Keratinocyte (primary cell): ENCODE measurements at regions not wholly inside any gene's neighbourhood (a gene's known extent, or its start where the extent isn't known, plus 50 kb on each side); places are given as distances from the start of the nearest gene placed in this dataset.

Source experiments
- DNase-seq: peaks from one replicate; pipeline ENCODE4 v3.0.0-alpha.2; 2011; ENCODE audit warnings: low read depth, missing footprints, low spot score
- FAIRE-seq: peaks from 2 replicates; lab custom pipeline; 2011; peaks lifted over from hg19 to GRCh38; lab: Jason Lieb, UNC
- H2AFZ ChIP-seq: 2 replicates; pipeline ENCODE4 v1.6.0; 2012; ENCODE audit warnings: low read length, control low read depth, inconsistent platforms; ENCODE audit not compliant: control insufficient read depth
- H3K27ac ChIP-seq: 2 replicates; pipeline ENCODE4 v1.5.1; 2011; ENCODE audit warnings: low read length; ENCODE audit not compliant: control insufficient read depth, insufficient read depth
- H3K27me3 ChIP-seq: 3 replicates; pipeline ENCODE4 v1.6.0; 2011; ENCODE audit warnings: low read length; ENCODE audit not compliant: control insufficient read depth, insufficient read depth; ENCODE audit errors: extremely low read depth
- H3K36me3 ChIP-seq, 2 experiments: 2 replicates in 1 of 2; 3 replicates in 1 of 2; pipeline ENCODE4 v1.5.1; 2011; ENCODE audit warnings: low read length in 2 of 2, mild to moderate bottlenecking in 1 of 2; ENCODE audit not compliant: control insufficient read depth in 2 of 2, insufficient read depth in 2 of 2; ENCODE audit errors: extremely low read depth in 1 of 2
- H3K4me1 ChIP-seq: 3 replicates; pipeline ENCODE4 v1.5.1; 2011; ENCODE audit warnings: low read length; ENCODE audit not compliant: control insufficient read depth, insufficient read depth; ENCODE audit errors: extremely low read depth
- H3K4me2 ChIP-seq: 3 replicates; pipeline ENCODE4 v1.6.0; 2011; ENCODE audit warnings: low read depth, low read length; ENCODE audit not compliant: control insufficient read depth, insufficient read depth; ENCODE audit errors: extremely low read depth
- H3K4me3 ChIP-seq, 3 experiments: fragments of 200-600 bp in 1 of 3; sonication (generic) in 1 of 3; 2 replicates in 2 of 3; 3 replicates in 1 of 3; pipeline ENCODE4 v1.5.1; 2011 to 2016; ENCODE audit warnings: low read length in 3 of 3, mild to moderate bottlenecking in 3 of 3, control low read depth in 2 of 3, inconsistent platforms in 1 of 3, low read depth in 1 of 3, mixed read lengths in 1 of 3, mixed run types in 1 of 3, moderate library complexity in 1 of 3; ENCODE audit not compliant: control insufficient read depth in 2 of 3, insufficient read depth in 2 of 3; ENCODE audit errors: extremely low read depth in 1 of 3
- H3K79me2 ChIP-seq: 2 replicates; pipeline ENCODE4 v1.6.0; 2012; ENCODE audit warnings: low read length; ENCODE audit not compliant: control insufficient read depth, insufficient read depth
- H3K9ac ChIP-seq: 3 replicates; pipeline ENCODE4 v1.6.0; 2011; ENCODE audit warnings: low read length; ENCODE audit not compliant: control insufficient read depth, insufficient read depth; ENCODE audit errors: extremely low read depth
- H3K9me1 ChIP-seq: 3 replicates; pipeline ENCODE4 v1.6.0; 2011; ENCODE audit warnings: low read length; ENCODE audit not compliant: control insufficient read depth, insufficient read depth; ENCODE audit errors: extremely low read depth
- H3K9me3 ChIP-seq: 2 replicates; pipeline ENCODE4 v1.5.1; 2012; ENCODE audit warnings: low read depth, low read length; ENCODE audit not compliant: control insufficient read depth
- H4K20me1 ChIP-seq: 3 replicates; pipeline ENCODE4 v1.6.0; 2011; ENCODE audit warnings: low read length; ENCODE audit not compliant: control insufficient read depth, insufficient read depth; ENCODE audit errors: extremely low read depth
- CTCF ChIP-seq, 3 experiments: IDR thresholded peaks in 1 of 3; conservative IDR thresholded peaks in 1 of 3; optimal IDR thresholded peaks in 1 of 3; 2 replicates in 2 of 3; 3 replicates in 1 of 3; pipeline versions ENCODE3 to v1.5.1; 2011; ENCODE audit warnings: low read length in 3 of 3, mild to moderate bottlenecking in 3 of 3, moderate library complexity in 2 of 3, control low read depth in 1 of 3, inconsistent platforms in 1 of 3; ENCODE audit not compliant: insufficient read depth in 2 of 3; ENCODE audit errors: extremely low read depth in 1 of 3
- EZH2 ChIP-seq: IDR thresholded peaks from one replicate; pipeline ENCODE4 v1.6.1; 2012; ENCODE audit warnings: inconsistent platforms, mild to moderate bottlenecking, low read length, moderate library complexity
- dilution Hi-C: fragments of 300-500 bp; cut with MboI; formaldehyde crosslinking; loops from one replicate; pipeline ENCODE4 v1.7.0; 2020; ENCODE audit warnings: low sequenced_read_pairs; ENCODE audit not compliant: extremely low pct_ligation_motif_present

- Histone ChIP-seq H3K36me3 (no peaks in the 10 kb centered on the region), H3K9ac (no peak overlapping the region), H3K27ac (no peak overlapping the region), H4K20me1 (no peaks in the 10 kb centered on the region), H2AFZ (no peak overlapping the region), H3K9me3 (peaks cover 2% of the 10 kb centered on the region), H3K9me1 (no peaks in the 10 kb centered on the region), H3K4me1 (no peaks in the 10 kb centered on the region), H3K4me3 (no peak overlapping the region), H3K79me2 (no peaks in the 10 kb centered on the region), H3K4me2 (no peak overlapping the region), H3K27me3 (no peaks in the 10 kb centered on the region)
- dilution Hi-C loops = no loop called here
- DNase-seq (no peak), FAIRE-seq (no peak)
- TF ChIP-seq EZH2 = no peak
- TF ChIP-seq CTCF (optimal IDR thresholded peaks at IDR 0.05 in 1 of 3, IDR thresholded peaks at IDR 0.05 in 1 of 3, conservative IDR thresholded peaks at IDR 0.05 in 1 of 3; ENCODE audit: extremely low read depth in 1 of 3, insufficient read depth in 2 of 3, low read length in 3 of 3) = no peak
Measured at GRCh38 chr4:32321421-32321820, 1601.3 kb downstream of the PCDH7 start.

- DNase-seq (no peak), FAIRE-seq (no peak)
- Histone ChIP-seq H3K4me2 (no peak overlapping the region), H2AFZ (no peak overlapping the region), H3K36me3 (no peaks in the 10 kb centered on the region), H3K27ac (no peak overlapping the region), H3K4me1 (no peaks in the 10 kb centered on the region), H3K9me3 (no peaks in the 10 kb centered on the region), H3K9ac (no peak overlapping the region), H3K9me1 (no peaks in the 10 kb centered on the region), H3K27me3 (no peaks in the 10 kb centered on the region), H3K79me2 (no peaks in the 10 kb centered on the region), H4K20me1 (no peaks in the 10 kb centered on the region), H3K4me3 (no peak overlapping the region)
- dilution Hi-C loops = no loop called here
- no peak for TF ChIP-seq EZH2
- no peak for TF ChIP-seq CTCF (optimal IDR thresholded peaks at IDR 0.05 in 1 of 3, IDR thresholded peaks at IDR 0.05 in 1 of 3, conservative IDR thresholded peaks at IDR 0.05 in 1 of 3; ENCODE audit: extremely low read depth in 1 of 3, insufficient read depth in 2 of 3, low read length in 3 of 3)
Measured at GRCh38 chr4:32334759-32335158, 1614.6 kb downstream of the PCDH7 start.
